CD4-positive, alpha-beta T cell (primary cell): ENCODE measurements at regions not wholly inside any gene's neighbourhood (a gene's known extent, or its start where the extent isn't known, plus 50 kb on each side); places are given as distances from the start of the nearest gene placed in this dataset.

Experiments used
- ATAC-seq: fragments of 200-7000 bp; cut with Tn5 transposase; one replicate; pipeline ENCODE4 v1.10.0; 2022; ENCODE audit warnings: mild to moderate bottlenecking; ENCODE audit not compliant: poor library complexity
- CTCF ChIA-PET: fragments of 350-600 bp; sonication (Branson Sonifier 250); formaldehyde crosslinking; loops from one replicate; lab custom pipeline; 2021; ENCODE audit warnings: antibody characterized with exemption, inconsistent platforms; lab: Charles Lee
- POLR2A ChIA-PET: fragments of 350-600 bp; sonication (Branson Sonifier 250); formaldehyde crosslinking; loops from one replicate; lab custom pipeline; 2021; ENCODE audit warnings: antibody characterized with exemption, inconsistent platforms; lab: Charles Lee
- DNase-seq, 14 experiments: peaks; one replicate each; pipeline ENCODE4 v3.0.0-alpha.2; 2013 to 2020; ENCODE audit warnings: mixed read lengths in 2 of 14
- H3K27ac ChIP-seq, 2 donors: one replicate each; pipeline versions ENCODE4 v1.5.1 to v1.7.0; 2013; ENCODE audit warnings: low read length in 2 of 2, low read depth in 1 of 2, mild to moderate bottlenecking in 1 of 2
- H3K27me3 ChIP-seq, 2 experiments: 1 replicate in 1 of 2; 2 replicates in 1 of 2; pipeline versions ENCODE4 v1.6.1 to v1.7.0; 2013; ENCODE audit warnings: low read length in 2 of 2, control low read depth in 1 of 2, mild to moderate bottlenecking in 1 of 2, moderate library complexity in 1 of 2; ENCODE audit not compliant: insufficient read depth in 2 of 2, control insufficient read depth in 1 of 2
- H3K36me3 ChIP-seq: one replicate; pipeline ENCODE4 v1.6.1; 2013; ENCODE audit warnings: low read length, control low read depth; ENCODE audit not compliant: insufficient read depth
- H3K4me1 ChIP-seq: one replicate; pipeline ENCODE4 v1.6.1; 2013; ENCODE audit warnings: low read length, control low read depth; ENCODE audit not compliant: insufficient read depth
- H3K4me3 ChIP-seq: one replicate; pipeline ENCODE4 v1.5.1; 2013; ENCODE audit warnings: mild to moderate bottlenecking, low read length, moderate library complexity
- H3K9me3 ChIP-seq, 2 experiments: 1 replicate in 1 of 2; 2 replicates in 1 of 2; pipeline versions ENCODE4 v1.6.1 to v1.7.0; 2013; ENCODE audit warnings: low read length in 2 of 2, mild to moderate bottlenecking in 2 of 2, control low read depth in 1 of 2, moderate library complexity in 1 of 2; ENCODE audit not compliant: control insufficient read depth in 1 of 2, insufficient read depth in 1 of 2
- H3K27ac Mint-ChIP-seq: one replicate; pipeline ENCODE4 v1.8.0; 2020; ENCODE audit warnings: mixed read lengths
- H3K27me3 Mint-ChIP-seq: one replicate; pipeline ENCODE4 v1.8.0; 2021; ENCODE audit warnings: mixed read lengths
- H3K36me3 Mint-ChIP-seq: one replicate; pipeline ENCODE4 v1.8.0; 2021; ENCODE audit warnings: low read depth, mixed read lengths
- H3K4me1 Mint-ChIP-seq: one replicate; pipeline ENCODE4 v1.8.0; 2021; ENCODE audit warnings: low read depth, mixed read lengths
- H3K4me3 Mint-ChIP-seq: one replicate; pipeline ENCODE4 v1.8.0; 2020; ENCODE audit warnings: mild to moderate bottlenecking, mixed read lengths
- H3K9me3 Mint-ChIP-seq: one replicate; pipeline ENCODE4 v1.8.0; 2020; ENCODE audit warnings: mixed read lengths
- CTCF ChIP-seq: fragments of 200-600 bp; IDR thresholded peaks from one replicate; pipeline ENCODE4 v1.8.0; 2022; ENCODE audit warnings: antibody characterized with exemption, mild to moderate bottlenecking
- intact Hi-C, 2 experiments: fragments of 100-400 bp; cut with DNase I in 1 of 2; cut with micrococcal nuclease in 1 of 2; formaldehyde crosslinking; loops; one replicate each; pipeline versions ENCODE4 v1.15.1 to v1.9.0; 2023 to 2025; cut with DNase I, micrococcal nuclease

- no peaks in the 10 kb centered on the region for H3K9me3 Mint-ChIP-seq
- H3K4me1 Mint-ChIP-seq: no peaks in the 10 kb centered on the region
- ChIA-PET CTCF (no interaction called here), POLR2A (no interaction called here)
- H3K36me3 Mint-ChIP-seq: no peaks in the 10 kb centered on the region
- H3K27ac ChIP-seq: no peak overlapping the region
- H3K4me3 Mint-ChIP-seq: no peak overlapping the region
- H3K4me1 ChIP-seq: no peaks in the 10 kb centered on the region
- no peak overlapping the region for H3K27ac Mint-ChIP-seq
- ATAC-seq: no peak
- H3K4me3 ChIP-seq: no peak overlapping the region
- DNase-seq: no peak
- no peaks in the 10 kb centered on the region for H3K9me3 ChIP-seq
- intact Hi-C loops: no loop called here
- H3K27me3 Mint-ChIP-seq: peaks cover 40% of the 10 kb centered on the region
- no peak for TF ChIP-seq CTCF
- no peaks in the 10 kb centered on the region for H3K36me3 ChIP-seq
- H3K27me3 ChIP-seq: peaks cover 7 to 16% of the 10 kb centered on the region in 2 experiments
Observed at GRCh38 chr1:38693759-38694158, 165.8 kb downstream of the RRAGC start.

- CTCF ChIA-PET: no interaction called here
- TF ChIP-seq CTCF: no peak
- no peaks in the 10 kb centered on the region for H3K4me1 ChIP-seq
- H3K4me1 Mint-ChIP-seq: no peaks in the 10 kb centered on the region
- no peak overlapping the region for H3K4me3 Mint-ChIP-seq
- H3K27ac Mint-ChIP-seq: no peak overlapping the region
- no peaks in the 10 kb centered on the region for H3K36me3 ChIP-seq
- peaks cover 7 to 17% of the 10 kb centered on the region in 2 experiments for H3K27me3 ChIP-seq
- no peak overlapping the region for H3K4me3 ChIP-seq
- H3K27me3 Mint-ChIP-seq: peaks cover 47% of the 10 kb centered on the region
- H3K9me3 ChIP-seq: no peaks in the 10 kb centered on the region
- POLR2A ChIA-PET: no interaction called here
- no peaks in the 10 kb centered on the region for H3K9me3 Mint-ChIP-seq
- intact Hi-C loops: no loop called here
- H3K36me3 Mint-ChIP-seq: no peaks in the 10 kb centered on the region
- ATAC-seq (no peak), DNase-seq (no peak)
- H3K27ac ChIP-seq: no peak overlapping the region
Observed at GRCh38 chr1:38693031-38693430, 166.5 kb downstream of the RRAGC start.

GRCh38 chr1:38690790-38691449 is 168.7 kb downstream of the RRAGC start:
- H3K4me1 Mint-ChIP-seq: no peaks in the 10 kb centered on the region
- H3K27ac Mint-ChIP-seq: no peak overlapping the region
- DNase-seq (no peak), ATAC-seq (no peak)
- ChIA-PET CTCF (no interaction called here), POLR2A (no interaction called here)
- no peaks in the 10 kb centered on the region for H3K9me3 ChIP-seq
- H3K9me3 Mint-ChIP-seq: no peaks in the 10 kb centered on the region
- H3K36me3 ChIP-seq: no peaks in the 10 kb centered on the region
- H3K27ac ChIP-seq: no peak overlapping the region
- no peak overlapping the region for H3K4me3 ChIP-seq
- H3K4me3 Mint-ChIP-seq: no peak overlapping the region
- H3K36me3 Mint-ChIP-seq: no peaks in the 10 kb centered on the region
- TF ChIP-seq CTCF: no peak
- peaks cover 62% of the 10 kb centered on the region for H3K27me3 Mint-ChIP-seq
- H3K4me1 ChIP-seq: no peaks in the 10 kb centered on the region
- intact Hi-C loops: no loop called here
- peaks cover 11 to 36% of the 10 kb centered on the region in 2 experiments for H3K27me3 ChIP-seq
